Stimulated activated naive B cell treated with anti-CD40 and anti-IgM and Interleukin-4, amounts not matched to agents 10 μg/mL and 1 μg/mL and 100 μg/mL, for 72 hours (primary cell): ENCODE measurements at regions not wholly inside any gene's neighbourhood (a gene's known extent, or its start where the extent isn't known, plus 50 kb on each side); places are given as distances from the start of the nearest gene placed in this dataset.

ENCODE experiments used
- ATAC-seq, 2 donors: fragments of 150-1000 bp; cut with Tn5 transposase; replicated peaks; 2 replicates each; pipeline ENCODE4 v1.10.0; 2021; ENCODE audit warnings: moderate library complexity in 1 of 2
- DNase-seq: peaks from one replicate; pipeline ENCODE4 v3.0.0; 2021
- H3K27ac Mint-ChIP-seq: one replicate; pipeline ENCODE4 v1.8.0; 2022; ENCODE audit warnings: mild to moderate bottlenecking, mixed read lengths
- H3K27me3 Mint-ChIP-seq, 2 donors: one replicate each; pipeline ENCODE4 v1.8.0; 2022; ENCODE audit warnings: mixed read lengths in 2 of 2
- H3K36me3 Mint-ChIP-seq, 2 donors: one replicate each; pipeline ENCODE4 v1.8.0; 2022; ENCODE audit warnings: mixed read lengths in 2 of 2, mild to moderate bottlenecking in 1 of 2
- H3K4me1 Mint-ChIP-seq, 2 donors: one replicate each; pipeline ENCODE4 v1.8.0; 2022; ENCODE audit warnings: mixed read lengths in 2 of 2, mild to moderate bottlenecking in 1 of 2
- H3K4me3 Mint-ChIP-seq, 2 donors: one replicate each; pipeline ENCODE4 v1.8.0; 2022; ENCODE audit warnings: mild to moderate bottlenecking in 2 of 2, mixed read lengths in 2 of 2, moderate library complexity in 1 of 2
- H3K9me3 Mint-ChIP-seq, 2 donors: one replicate each; pipeline ENCODE4 v1.8.0; 2022; ENCODE audit warnings: mixed read lengths in 2 of 2, mild to moderate bottlenecking in 1 of 2

- H3K9me3 Mint-ChIP-seq = no peaks in the 10 kb centered on the region
- no peak overlapping the region for H3K27ac Mint-ChIP-seq
- ATAC-seq = no peak
- H3K4me3 Mint-ChIP-seq = peak overlapping the region; percentile 62 to 74
- peaks cover 0 to 2% of the 10 kb centered on the region in 2 donors for H3K36me3 Mint-ChIP-seq
- peaks cover 25 to 34% of the 10 kb centered on the region in 2 donors for H3K4me1 Mint-ChIP-seq
- H3K27me3 Mint-ChIP-seq = peaks cover 29% of the 10 kb centered on the region in 2 donors
- DNase-seq = no peak
Measured at GRCh38 chr9:129483415-129484351, 137.2 kb downstream of the C9orf50 start.

DNA sequence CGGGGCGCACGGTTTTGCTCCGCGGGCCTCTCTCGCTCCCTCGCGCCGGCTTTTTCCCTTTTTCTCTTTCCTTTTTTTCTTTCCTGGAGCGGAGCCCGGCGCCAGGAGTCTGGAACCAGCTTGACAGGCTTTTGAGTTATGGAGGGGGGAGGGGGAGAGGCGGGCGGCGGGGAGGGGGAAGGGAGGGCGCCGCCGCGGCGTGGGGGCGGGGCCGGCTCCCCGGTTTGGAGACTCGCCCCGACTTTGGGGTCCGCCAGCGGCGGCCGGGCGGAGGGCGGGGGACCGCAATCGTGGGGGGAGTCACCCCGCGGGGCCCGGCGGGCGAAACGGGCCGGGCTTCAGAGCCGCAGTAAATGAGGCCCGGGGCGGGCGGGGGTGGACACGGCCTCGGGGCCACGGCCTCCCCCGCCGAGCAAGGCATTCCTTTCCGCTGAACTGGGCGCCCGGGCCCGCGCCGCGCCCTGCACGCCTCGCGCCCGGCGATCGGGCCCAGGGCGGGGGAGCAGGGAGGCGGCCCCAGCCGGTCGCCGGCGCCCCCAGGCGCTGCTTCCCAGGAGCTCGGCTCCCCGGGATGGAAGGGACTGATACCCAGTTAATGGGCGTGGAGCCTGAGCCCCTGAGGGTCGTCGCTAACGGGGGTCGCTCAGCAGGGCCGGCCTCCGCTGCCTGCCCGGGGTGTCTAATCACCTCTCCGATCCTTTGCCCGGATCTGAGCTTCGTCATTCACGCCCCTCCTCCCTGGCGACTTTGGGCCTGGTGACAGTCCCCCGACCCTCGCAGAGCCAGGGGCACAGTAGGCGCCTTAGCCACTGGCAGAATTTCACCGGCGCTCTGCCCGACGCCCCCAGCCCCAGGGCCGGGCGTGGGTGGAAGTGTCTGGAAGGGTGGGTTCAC lies 138.1 kb downstream of the C9orf50 start:
- no peak for DNase-seq
- H3K27ac Mint-ChIP-seq = peak overlapping the region; percentile 14
- peaks cover 35% of the 10 kb centered on the region in 2 donors for H3K27me3 Mint-ChIP-seq
- H3K9me3 Mint-ChIP-seq = no peaks in the 10 kb centered on the region
- no peaks in the 10 kb centered on the region for H3K36me3 Mint-ChIP-seq
- peak overlapping the region; percentile 62 to 74 for H3K4me3 Mint-ChIP-seq
- peaks cover 21 to 29% of the 10 kb centered on the region in 2 donors for H3K4me1 Mint-ChIP-seq
- peak; percentile 21 to 48 for ATAC-seq

DNA sequence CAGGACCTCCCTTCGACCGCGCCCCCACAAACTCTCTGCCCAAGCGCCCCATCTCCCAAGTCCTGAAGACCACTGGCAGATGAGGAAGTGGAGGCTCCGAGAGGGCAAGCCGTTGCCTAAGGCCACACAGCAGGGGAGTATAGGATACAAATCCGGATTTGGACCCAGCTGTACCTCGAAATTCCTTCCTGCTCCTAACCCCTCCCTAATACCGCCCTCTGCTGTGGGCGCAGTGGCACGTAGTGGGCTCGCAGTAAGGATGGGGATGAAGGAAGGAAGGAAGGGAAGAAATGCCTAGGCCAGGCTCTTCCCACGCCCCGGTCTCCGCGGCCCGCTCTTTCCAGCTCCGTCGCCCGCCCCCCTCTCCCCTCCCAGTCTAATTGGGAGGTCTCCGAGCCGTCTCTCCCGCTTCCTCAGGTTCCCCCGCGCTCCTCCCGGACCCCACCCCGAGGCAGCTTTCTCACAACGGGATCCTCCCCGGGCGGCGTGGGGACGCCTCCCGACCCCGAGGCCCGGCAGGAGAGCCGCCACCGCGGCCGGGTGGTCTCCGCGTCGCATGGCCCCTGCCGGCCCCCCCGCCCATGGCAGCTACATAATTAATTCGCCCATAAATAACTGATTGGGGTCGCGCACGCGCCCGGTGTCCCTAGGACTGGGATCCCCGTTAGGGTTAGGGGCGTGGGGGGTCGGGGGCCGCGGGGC lies 138.9 kb downstream of the C9orf50 start:
- no peaks in the 10 kb centered on the region for H3K36me3 Mint-ChIP-seq
- no peak for ATAC-seq
- no peak for DNase-seq
- H3K9me3 Mint-ChIP-seq = no peaks in the 10 kb centered on the region
- no peak overlapping the region for H3K27ac Mint-ChIP-seq
- H3K4me1 Mint-ChIP-seq = peaks cover 15 to 22% of the 10 kb centered on the region in 2 donors
- peaks cover 35% of the 10 kb centered on the region in 2 donors for H3K27me3 Mint-ChIP-seq
- H3K4me3 Mint-ChIP-seq = peak overlapping the region; percentile 59 to 60

DNA sequence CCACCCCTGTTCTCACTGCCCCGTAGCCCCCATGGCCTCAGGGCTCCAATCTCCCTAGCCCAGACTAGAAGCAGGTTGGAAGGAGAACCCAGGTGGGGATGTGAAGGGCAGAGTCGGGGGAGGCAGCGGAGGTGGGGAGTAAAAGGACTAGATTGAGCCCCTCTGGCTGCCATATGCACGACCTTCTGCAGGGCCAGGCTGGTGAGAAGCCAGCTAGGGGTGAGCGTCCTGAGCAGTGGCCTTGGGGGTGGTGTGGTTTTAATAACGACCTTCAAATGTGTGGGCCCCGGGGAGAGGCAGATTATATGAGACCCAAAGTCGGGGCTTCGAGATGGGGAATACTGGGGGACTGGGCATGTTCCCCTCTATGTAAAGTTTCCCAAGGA lies 139.5 kb downstream of the C9orf50 start:
- Mint-ChIP-seq H3K27ac (no peak overlapping the region), H3K27me3 (peaks cover 35% of the 10 kb centered on the region in 2 donors)

DNA sequence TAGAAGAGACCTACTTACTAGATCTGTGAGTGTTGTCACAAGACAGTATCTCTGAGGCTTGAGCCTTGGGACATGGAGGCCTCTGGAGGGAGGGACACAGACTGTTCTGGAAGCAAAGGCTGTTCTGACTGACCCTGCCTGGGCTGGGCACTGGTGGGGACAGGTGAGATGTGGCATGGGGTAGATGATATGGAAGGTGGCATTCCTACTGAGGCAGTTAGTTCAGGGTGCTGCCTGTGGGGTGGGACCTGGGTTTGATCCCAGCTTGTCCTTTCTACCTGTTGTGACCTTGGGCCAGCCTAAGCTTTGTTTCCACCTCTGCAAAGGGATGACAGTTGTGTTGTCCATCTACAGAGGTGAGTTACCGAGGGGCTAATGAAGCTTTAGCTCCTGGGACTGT lies 140.2 kb downstream of the C9orf50 start:
- no peak overlapping the region for H3K27ac Mint-ChIP-seq
- no peaks in the 10 kb centered on the region for H3K9me3 Mint-ChIP-seq
- DNase-seq = no peak
- H3K27me3 Mint-ChIP-seq = peaks cover 35% of the 10 kb centered on the region in 2 donors
- no peaks in the 10 kb centered on the region for H3K36me3 Mint-ChIP-seq
- H3K4me3 Mint-ChIP-seq = no peak overlapping the region
- peaks cover 15 to 17% of the 10 kb centered on the region in 2 donors for H3K4me1 Mint-ChIP-seq
- ATAC-seq = no peak

More for the DNA sequence above, 139.5 kb downstream of the C9orf50 start:
- Mint-ChIP-seq H3K36me3 (no peaks in the 10 kb centered on the region), H3K4me3 (peak overlapping the region; percentile 46 to 55), H3K4me1 (peaks cover 15 to 17% of the 10 kb centered on the region in 2 donors), H3K9me3 (no peaks in the 10 kb centered on the region)
- no peak for ATAC-seq
- DNase-seq = no peak

- peaks cover 35 to 39% of the 10 kb centered on the region in 2 donors for H3K27me3 Mint-ChIP-seq
- ATAC-seq (no peak), DNase-seq (no peak)
- peaks cover 13 to 17% of the 10 kb centered on the region in 2 donors for H3K4me1 Mint-ChIP-seq
- H3K36me3 Mint-ChIP-seq = no peaks in the 10 kb centered on the region
- no peaks in the 10 kb centered on the region for H3K9me3 Mint-ChIP-seq
- H3K27ac Mint-ChIP-seq = peak overlapping the region; percentile 42
- no peak overlapping the region for H3K4me3 Mint-ChIP-seq
Measured at GRCh38 chr9:129480227-129480626, 140.7 kb downstream of the C9orf50 start.

GRCh38 chr9:129479631-129480011 lies 141.3 kb downstream of the C9orf50 start:
- Mint-ChIP-seq H3K27ac (no peak overlapping the region), H3K27me3 (peaks cover 35 to 45% of the 10 kb centered on the region in 2 donors), H3K4me1 (peaks cover 12 to 17% of the 10 kb centered on the region in 2 donors), H3K36me3 (no peaks in the 10 kb centered on the region), H3K4me3 (no peak overlapping the region), H3K9me3 (no peaks in the 10 kb centered on the region)
- ATAC-seq = no peak
- no peak for DNase-seq

GRCh38 chr9:129478961-129479630 lies 141.8 kb downstream of the C9orf50 start:
- H3K27me3 Mint-ChIP-seq = peaks cover 32 to 50% of the 10 kb centered on the region in 2 donors
- ATAC-seq = no peak
- H3K9me3 Mint-ChIP-seq = no peaks in the 10 kb centered on the region
- H3K4me3 Mint-ChIP-seq = no peak overlapping the region
- no peaks in the 10 kb centered on the region for H3K36me3 Mint-ChIP-seq
- H3K4me1 Mint-ChIP-seq = peaks cover 8 to 12% of the 10 kb centered on the region in 2 donors
- DNase-seq = no peak
- H3K27ac Mint-ChIP-seq = no peak overlapping the region

- H3K4me3 Mint-ChIP-seq = no peak overlapping the region
- peaks cover 37 to 56% of the 10 kb centered on the region in 2 donors for H3K27me3 Mint-ChIP-seq
- peaks cover 0 to 2% of the 10 kb centered on the region in 2 donors for H3K9me3 Mint-ChIP-seq
- no peak for ATAC-seq
- H3K36me3 Mint-ChIP-seq = peaks cover 0 to 2% of the 10 kb centered on the region in 2 donors
- H3K4me1 Mint-ChIP-seq = peaks cover 2 to 6% of the 10 kb centered on the region in 2 donors
- H3K27ac Mint-ChIP-seq = no peak overlapping the region
- no peak for DNase-seq
Measured at GRCh38 chr9:129478461-129478860, 142.4 kb downstream of the C9orf50 start.

GRCh38 chr9:129476821-129477611 lies 143.9 kb downstream of the C9orf50 start:
- ATAC-seq = no peak
- H3K4me3 Mint-ChIP-seq = no peak overlapping the region
- no peak overlapping the region for H3K27ac Mint-ChIP-seq
- H3K36me3 Mint-ChIP-seq = peaks cover 0 to 2% of the 10 kb centered on the region in 2 donors
- DNase-seq = no peak
- no peaks in the 10 kb centered on the region for H3K4me1 Mint-ChIP-seq
- H3K27me3 Mint-ChIP-seq = peaks cover 48 to 71% of the 10 kb centered on the region in 2 donors
- peaks cover 0 to 2% of the 10 kb centered on the region in 2 donors for H3K9me3 Mint-ChIP-seq

DNA sequence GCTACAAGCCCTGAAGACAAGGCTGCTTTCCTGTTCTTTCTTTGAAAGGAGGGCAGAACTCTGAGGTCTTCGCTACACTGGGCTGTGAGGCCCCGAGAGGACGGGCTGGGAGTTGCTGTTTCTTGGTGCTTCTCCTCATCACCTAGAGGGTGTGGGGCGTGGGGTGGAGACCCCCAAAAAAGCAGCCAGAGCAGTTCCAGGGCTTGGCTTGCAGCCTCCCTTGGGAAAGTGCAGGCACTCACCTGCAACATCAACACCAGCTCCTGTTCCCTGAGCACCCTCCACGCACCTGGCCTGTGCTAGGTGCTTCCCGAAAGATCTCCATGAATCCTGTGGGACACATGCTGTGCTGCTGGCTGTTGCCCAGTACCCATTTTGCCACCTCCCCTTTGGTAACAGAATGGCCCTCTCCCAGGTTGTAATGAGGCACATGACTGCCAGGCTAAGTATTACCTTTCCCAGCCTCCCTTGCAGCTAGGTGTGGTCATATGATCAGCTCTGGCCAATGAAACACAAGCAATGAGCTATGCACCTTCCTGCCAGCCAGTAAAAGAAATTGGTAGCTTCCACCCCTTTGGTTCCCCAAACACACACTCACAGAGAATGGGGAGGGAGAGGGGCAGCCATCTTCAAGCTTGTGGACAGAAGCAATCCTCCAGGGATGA lies 146.0 kb downstream of the C9orf50 start:
- Mint-ChIP-seq H3K27me3 (peaks cover 43 to 53% of the 10 kb centered on the region in 2 donors), H3K36me3 (peaks cover 0 to 2% of the 10 kb centered on the region in 2 donors), H3K4me1 (peaks cover 0 to 5% of the 10 kb centered on the region in 2 donors), H3K27ac (no peak overlapping the region), H3K4me3 (no peak overlapping the region), H3K9me3 (peaks cover 0 to 2% of the 10 kb centered on the region in 2 donors)
- ATAC-seq (no peak), DNase-seq (no peak)

DNA sequence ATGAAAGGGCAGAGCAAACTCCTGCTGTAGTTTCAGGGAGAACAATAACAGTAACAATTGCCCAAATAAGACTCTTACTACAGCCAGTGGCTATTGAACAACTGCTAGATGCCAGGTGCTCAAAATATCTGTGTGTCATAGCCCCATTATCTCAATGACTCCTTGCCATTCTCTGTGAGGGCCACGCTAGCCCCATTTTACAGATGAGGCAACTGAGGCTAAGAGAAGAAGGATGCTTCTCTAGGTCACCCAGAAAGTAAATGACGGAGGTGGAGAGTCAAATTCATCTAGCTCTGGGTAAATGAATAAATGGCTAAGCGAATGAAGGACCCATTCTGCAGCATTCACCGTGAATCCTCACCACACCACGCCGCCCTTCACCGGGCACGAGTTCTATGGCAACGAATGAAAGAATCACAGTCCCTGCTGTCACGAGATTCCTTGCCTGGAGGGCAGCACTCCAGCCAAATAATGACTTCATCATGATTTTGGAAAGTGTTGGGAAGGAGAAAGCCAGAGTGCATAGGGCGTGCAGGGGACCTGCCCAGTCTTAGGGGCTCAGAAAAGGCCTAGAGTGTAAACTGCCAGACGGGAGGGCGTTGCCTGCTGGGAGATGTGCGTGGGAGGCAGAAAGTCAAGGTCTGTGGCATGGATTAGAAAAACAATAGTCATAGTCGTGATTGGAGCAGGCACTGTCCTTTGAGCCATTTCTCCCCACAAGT lies 147.2 kb downstream of the C9orf50 start:
- Mint-ChIP-seq H3K9me3 (peaks cover 0 to 2% of the 10 kb centered on the region in 2 donors), H3K4me1 (peaks cover 0 to 5% of the 10 kb centered on the region in 2 donors), H3K27ac (no peak overlapping the region), H3K27me3 (peaks cover 41 to 49% of the 10 kb centered on the region in 2 donors), H3K36me3 (peaks cover 0 to 2% of the 10 kb centered on the region in 2 donors), H3K4me3 (no peak overlapping the region)
- DNase-seq (no peak), ATAC-seq (no peak)
